ENCODE measurements at regions not wholly inside any gene's neighbourhood (a gene's known extent, or its start where the extent isn't known, plus 50 kb on each side); places are given as distances from the start of the nearest gene placed in this dataset.

GRCh38 chr13:103431856-103432255 lies 365.6 kb upstream of the SLC10A2 start:
- Histone ChIP-seq H4K5ac (ENCODE audit: insufficient read length, low read depth, low read length) (no peak overlapping the region), H4K8ac (ENCODE audit: extremely low read depth, insufficient read depth, low read length) (no peak overlapping the region), H3K27ac (ENCODE audit: low read depth, low read length) (no peak overlapping the region), H3K36me3 (ENCODE audit: control insufficient read depth in 2 of 4, insufficient read depth in 4 of 4, low read length in 3 of 4) (no peaks in the 10 kb centered on the region), H2BK120ac (replicated peaks; ENCODE audit: low read depth, low read length) (no peak overlapping the region), H2AFZ (ENCODE audit: low read length) (no peak overlapping the region), H3K23me2 (ENCODE audit: low read depth, low read length) (no peaks in the 10 kb centered on the region), H2BK20ac (ENCODE audit: low read length) (no peak overlapping the region), H2BK12ac (ENCODE audit: low read depth, low read length) (no peak overlapping the region), H3K18ac (ENCODE audit: extremely low read depth, low read length) (no peak overlapping the region), H3K79me1 (ENCODE audit: low read depth, low read length) (no peaks in the 10 kb centered on the region), H2AK5ac (ENCODE audit: low read depth, low read length) (no peak overlapping the region), H3K4ac (replicated peaks; ENCODE audit: insufficient read length, low read depth, low read length) (no peak overlapping the region), H3K79me2 (ENCODE audit: control insufficient read depth in 1 of 2, insufficient read depth in 2 of 2, low read length in 2 of 2) (no peaks in the 10 kb centered on the region), H3K9me3 (ENCODE audit: insufficient read depth in 2 of 2, low read depth in 1 of 2, low read length in 1 of 2) (no peaks in the 10 kb centered on the region), H3K56ac (replicated peaks; ENCODE audit: insufficient read length, low read depth, low read length) (no peak overlapping the region), H2BK15ac (ENCODE audit: low read length) (no peak overlapping the region), H3K27me3 (replicated peaks in 1 of 4; ENCODE audit: control insufficient read depth in 3 of 4, extremely low read depth in 1 of 4, insufficient read depth in 3 of 4, low read length in 3 of 4) (no peaks in the 10 kb centered on the region), H4K91ac (replicated peaks; ENCODE audit: insufficient read length, low read length) (no peak overlapping the region), H3K4me1 (replicated peaks in 1 of 4; ENCODE audit: control insufficient read depth in 3 of 4, insufficient read depth in 4 of 4, low read length in 3 of 4) (peaks cover 0 to 6% (median 0%) of the 10 kb centered on the region in 4 experiments; a peak in 3 of 7 replicates), H3K14ac (ENCODE audit: insufficient read length) (no peak overlapping the region), H2BK5ac (ENCODE audit: low read depth, low read length) (no peak overlapping the region), H3K9ac (replicated peaks in 1 of 4; ENCODE audit: extremely low read depth in 1 of 4, low read depth in 3 of 4, low read length in 3 of 4) (no peak overlapping the region), H3K4me2 (ENCODE audit: insufficient read depth in 1 of 2, low read depth in 2 of 2, low read length in 2 of 2) (no peak overlapping the region), H3K4me3 (ENCODE audit: extremely low read depth in 1 of 4, insufficient read depth in 2 of 4, low read depth in 3 of 4, low read length in 4 of 4) (no peak overlapping the region), H3K23ac (ENCODE audit: insufficient read length) (no peak overlapping the region), H4K20me1 (replicated peaks in 1 of 2; ENCODE audit: control insufficient read depth in 1 of 2, insufficient read depth in 2 of 2, low read length in 2 of 2) (no peaks in the 10 kb centered on the region)
- ChIA-PET CTCF (ENCODE audit: partially characterized antibody) (no interaction called here), POLR2A (ENCODE audit: partially characterized antibody) (no interaction called here)
- 98% methylated on average over 3 of the region's 3 CpGs; no CpG with 5 or more reads in 1 of the 2 experiments for WGBS, 2 experiments (ENCODE audit: extremely low coverage in 1 of 2, insufficient coverage in 1 of 2, insufficient read length in 1 of 2, insufficient replicate concordance in 2 of 2, low coverage in 1 of 2, low lambda C conversion rate in 2 of 2, missing lambda C conversion rate in 1 of 2)
- DNase-seq (ENCODE audit: low read depth in 1 of 2, low spot score in 2 of 2): no peak
- no peak for TF ChIP-seq HDAC2 (IDR thresholded peaks at IDR 0.05; ENCODE audit: borderline replicate concordance in 1 of 2, low read depth in 2 of 2, low read length in 2 of 2)
- TF ChIP-seq PHF8 (conservative IDR thresholded peaks at IDR 0.05; ENCODE audit: low read depth, low read length): no peak
- no peak for FAIRE-seq
